Muscle layer of colon (tissue), 2 donors: ENCODE measurements at regions not wholly inside any gene's neighbourhood (a gene's known extent, or its start where the extent isn't known, plus 50 kb on each side); places are given as distances from the start of the nearest gene placed in this dataset.
"Not testable (repeated sequence)": the region's sequence is repeated elsewhere in the genome, so short reads cannot be mapped to it uniquely, and the experiment has no call there.

ENCODE experiments used
- H3K27ac ChIP-seq: one replicate; pipeline ENCODE4 v1.7.0; 2013; ENCODE audit warnings: low read depth, mild to moderate bottlenecking, low read length, moderate library complexity
- H3K27me3 ChIP-seq, 2 donors: one replicate each; pipeline ENCODE4 v1.7.0; 2013; ENCODE audit warnings: low read length in 2 of 2, mild to moderate bottlenecking in 2 of 2; ENCODE audit not compliant: insufficient read depth in 2 of 2, control insufficient read depth in 1 of 2
- H3K36me3 ChIP-seq: one replicate; pipeline ENCODE4 v1.7.0; 2013; ENCODE audit warnings: mild to moderate bottlenecking, low read length; ENCODE audit not compliant: insufficient read depth
- H3K4me1 ChIP-seq: one replicate; pipeline ENCODE4 v1.7.0; 2013; ENCODE audit warnings: mild to moderate bottlenecking, low read length; ENCODE audit not compliant: insufficient read depth
- H3K4me3 ChIP-seq, 2 donors: one replicate each; pipeline ENCODE4 v1.7.0; 2013; ENCODE audit warnings: low read length in 2 of 2, low read depth in 1 of 2, mild to moderate bottlenecking in 1 of 2, moderate library complexity in 1 of 2
- H3K9ac ChIP-seq: one replicate; pipeline ENCODE4 v1.7.0; 2013; ENCODE audit warnings: low read length
- H3K9me3 ChIP-seq: one replicate; pipeline ENCODE4 v1.7.0; 2013; ENCODE audit warnings: mild to moderate bottlenecking, low read length
- donor health status: abdominal sarcoma.
- donor health status: Adenocarcinoma of cecum.

DNA sequence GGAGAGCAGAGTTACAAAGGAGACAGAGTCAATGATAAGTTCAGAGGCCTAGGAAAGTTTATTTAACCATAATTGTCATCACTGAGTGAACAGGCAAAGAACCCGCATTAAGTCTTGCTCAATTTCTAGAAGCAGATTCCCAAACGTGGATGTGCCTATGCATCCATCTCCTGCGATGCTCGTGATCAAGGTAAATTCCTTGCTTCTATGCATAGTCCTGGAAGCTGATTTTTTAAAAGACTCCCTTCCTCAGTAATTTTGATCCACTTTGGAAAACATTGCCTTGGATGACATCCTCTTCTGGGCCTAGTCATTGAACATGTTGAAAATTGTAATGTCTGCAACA is 116.4 kb downstream of the TNFSF18 start:
- H3K9me3 ChIP-seq, result no peaks in the 10 kb centered on the region
- no peaks in the 10 kb centered on the region for H3K27me3 ChIP-seq
- no peak overlapping the region for H3K4me3 ChIP-seq
- peaks cover 7% of the 10 kb centered on the region for H3K4me1 ChIP-seq
- no peak overlapping the region for H3K27ac ChIP-seq
- H3K9ac ChIP-seq, result no peak overlapping the region
- no peaks in the 10 kb centered on the region for H3K36me3 ChIP-seq

DNA sequence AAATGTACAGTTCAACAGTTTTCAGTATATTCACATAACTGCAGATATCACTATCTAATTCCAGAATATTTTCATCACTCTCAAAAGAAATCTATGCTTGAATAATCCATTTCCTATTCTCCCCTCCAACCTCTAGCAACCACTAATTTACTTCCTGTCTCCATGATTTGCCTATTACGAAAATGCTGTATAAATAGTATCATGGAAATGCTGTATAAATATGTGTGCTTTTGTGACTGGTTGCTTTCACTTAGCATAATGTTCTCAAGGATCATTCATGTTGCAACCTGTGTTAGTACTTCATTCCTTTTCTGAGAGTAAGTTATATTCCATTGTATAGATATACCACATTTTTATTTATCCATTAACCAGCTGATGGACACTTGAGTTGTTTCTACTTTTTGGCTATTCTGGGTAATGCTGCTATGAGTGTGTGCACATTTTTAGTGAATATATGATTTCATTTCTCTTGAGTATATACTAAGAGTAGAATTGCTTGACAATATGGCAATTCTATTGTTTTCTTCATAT is 115.6 kb downstream of the TNFSF18 start:
- Histone ChIP-seq H3K9me3 (no peaks in the 10 kb centered on the region), H3K4me1 (peaks cover 10% of the 10 kb centered on the region), H3K36me3 (no peaks in the 10 kb centered on the region), H3K9ac (no peak overlapping the region), H3K4me3 (no peak overlapping the region), H3K27ac (no peak overlapping the region), H3K27me3 (no peaks in the 10 kb centered on the region)

DNA sequence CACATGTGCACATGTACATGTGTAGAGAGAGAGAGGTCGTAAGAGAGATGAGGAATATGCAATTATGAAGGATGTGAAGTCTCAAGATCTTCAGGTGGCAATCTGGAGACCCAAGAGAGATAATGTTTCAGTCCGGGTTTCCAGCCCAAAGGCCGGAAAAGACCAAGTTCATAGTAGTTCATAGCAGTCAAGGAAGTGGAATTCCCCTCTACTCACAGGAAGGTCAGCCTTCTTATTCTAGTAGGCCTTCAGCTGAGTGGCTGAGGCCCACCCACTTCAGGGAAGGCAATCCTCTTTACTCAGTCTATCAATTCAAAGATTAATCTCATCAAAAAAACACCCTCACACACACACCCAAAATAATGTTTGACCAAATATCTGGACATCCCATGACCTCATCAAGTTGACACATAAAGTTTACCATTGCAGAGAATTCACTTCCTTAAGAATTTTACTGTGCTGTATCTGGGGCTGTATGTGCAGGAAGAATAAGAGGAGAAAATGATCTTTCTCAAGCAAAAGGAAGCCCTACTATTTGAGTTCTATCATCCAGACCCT is 114.6 kb downstream of the TNFSF18 start:
- Histone ChIP-seq H3K9me3 (no peaks in the 10 kb centered on the region), H3K9ac (no peak overlapping the region), H3K36me3 (no peaks in the 10 kb centered on the region), H3K27me3 (no peaks in the 10 kb centered on the region), H3K27ac (no peak overlapping the region), H3K4me3 (no peak overlapping the region), H3K4me1 (peaks cover 21% of the 10 kb centered on the region)

DNA sequence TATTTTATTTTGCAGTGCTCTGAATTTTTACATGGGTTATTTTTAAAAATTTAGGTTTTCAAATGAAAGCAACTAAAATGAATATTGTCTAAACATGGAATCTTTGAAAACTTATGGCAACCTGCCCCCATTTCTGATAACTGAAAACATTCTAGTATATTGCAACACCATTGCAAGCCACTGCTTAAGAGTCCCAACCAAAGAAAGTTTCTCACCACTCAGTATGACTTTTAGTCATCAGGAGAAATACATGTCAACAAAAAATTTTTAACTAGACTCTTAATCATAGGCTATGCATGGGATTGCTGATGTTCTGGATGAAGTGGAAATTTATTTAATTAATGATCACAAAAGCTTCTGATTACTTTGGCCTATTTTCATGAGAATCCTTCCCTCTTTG is 112.1 kb downstream of the TNFSF18 start:
- no peaks in the 10 kb centered on the region for H3K36me3 ChIP-seq
- H3K4me3 ChIP-seq, result no peak overlapping the region
- no peaks in the 10 kb centered on the region for H3K9me3 ChIP-seq
- H3K9ac ChIP-seq, result no peak overlapping the region
- no peak overlapping the region for H3K27ac ChIP-seq
- H3K4me1 ChIP-seq, result peaks cover 29% of the 10 kb centered on the region
- no peaks in the 10 kb centered on the region for H3K27me3 ChIP-seq

DNA sequence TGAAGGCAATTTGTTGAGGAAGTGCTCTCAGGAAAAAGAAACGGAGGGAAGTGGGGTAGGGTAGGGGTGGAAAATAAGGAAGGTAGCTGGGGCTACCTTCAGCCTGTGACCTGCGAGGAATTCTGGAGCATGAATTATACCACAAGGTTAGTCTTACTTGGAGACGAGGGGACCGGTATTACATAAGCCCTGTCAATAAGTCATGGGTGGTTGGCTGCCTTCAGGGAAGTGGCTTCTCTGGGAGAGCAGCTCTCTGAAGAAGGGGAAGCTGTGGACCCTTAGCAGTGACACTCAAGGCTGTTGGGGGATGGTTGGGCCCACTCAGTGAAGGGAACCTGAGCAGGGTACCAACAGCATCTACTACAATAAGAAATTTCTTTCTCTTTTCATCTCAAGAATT is 111.3 kb downstream of the TNFSF18 start:
- Histone ChIP-seq H3K27ac (no peak overlapping the region), H3K27me3 (no peaks in the 10 kb centered on the region), H3K9me3 (no peaks in the 10 kb centered on the region), H3K4me1 (peaks cover 23% of the 10 kb centered on the region), H3K9ac (no peak overlapping the region), H3K36me3 (no peaks in the 10 kb centered on the region), H3K4me3 (no peak overlapping the region)

DNA sequence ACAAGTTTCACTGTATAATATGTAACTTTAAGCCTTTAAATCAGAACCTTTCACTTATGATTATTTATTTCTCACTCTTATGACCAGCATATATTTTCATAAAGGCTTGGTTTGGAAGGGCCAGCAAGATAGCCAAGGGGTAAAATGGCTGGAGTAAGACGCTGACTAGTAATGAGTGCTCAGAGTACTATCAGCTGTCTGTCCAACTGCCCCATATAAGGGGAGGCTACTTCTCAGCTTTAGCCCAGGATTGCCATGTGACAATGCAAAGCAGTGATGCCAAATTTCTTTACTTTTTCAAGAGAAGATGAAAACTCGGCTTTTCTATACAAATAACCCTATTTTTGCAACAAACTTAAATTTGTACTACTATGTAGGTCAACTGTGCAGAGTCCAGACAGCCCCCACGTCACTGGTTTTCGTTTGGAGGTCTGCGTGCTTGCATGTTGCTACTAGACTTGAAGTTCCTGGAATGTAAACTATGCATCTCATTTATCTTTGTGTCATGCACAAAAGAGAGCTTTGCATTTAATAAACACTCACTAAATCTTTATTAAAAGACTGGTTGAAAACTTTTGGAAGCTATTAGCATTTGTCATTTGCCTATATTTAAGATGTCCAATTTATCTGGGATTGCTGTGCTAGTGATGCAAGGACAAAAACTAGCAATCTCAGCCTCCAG is 110.4 kb downstream of the TNFSF18 start:
- H3K9me3 ChIP-seq, result no peaks in the 10 kb centered on the region
- no peaks in the 10 kb centered on the region for H3K36me3 ChIP-seq
- no peaks in the 10 kb centered on the region for H3K27me3 ChIP-seq
- H3K27ac ChIP-seq, result no peak overlapping the region
- H3K9ac ChIP-seq, result no peak overlapping the region
- no peak overlapping the region for H3K4me3 ChIP-seq
- peaks cover 21% of the 10 kb centered on the region for H3K4me1 ChIP-seq

DNA sequence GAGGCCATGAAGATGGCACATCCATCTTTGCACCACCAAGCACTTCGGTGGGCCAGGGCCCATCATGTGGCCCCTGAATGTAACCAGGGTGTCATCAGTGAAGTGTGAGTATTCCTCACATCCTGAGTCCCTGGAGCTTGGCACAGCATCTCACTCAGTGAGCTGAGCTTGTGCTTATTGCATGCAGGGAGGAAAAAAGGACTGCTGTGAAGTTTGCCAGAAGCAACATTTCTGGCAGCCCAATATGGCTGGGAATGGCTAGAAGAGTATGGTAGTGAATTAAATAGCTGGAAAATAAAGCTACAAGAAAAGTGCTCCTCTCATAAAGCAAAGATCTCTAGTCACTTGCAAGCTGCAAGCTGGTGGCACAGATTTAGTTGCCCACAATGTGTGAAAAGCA is 109.3 kb downstream of the TNFSF18 start:
- peaks cover 21% of the 10 kb centered on the region for H3K4me1 ChIP-seq
- H3K4me3 ChIP-seq, result no peak overlapping the region
- no peaks in the 10 kb centered on the region for H3K36me3 ChIP-seq
- H3K9me3 ChIP-seq, result no peaks in the 10 kb centered on the region
- H3K27ac ChIP-seq, result no peak overlapping the region
- no peak overlapping the region for H3K9ac ChIP-seq
- no peaks in the 10 kb centered on the region for H3K27me3 ChIP-seq

DNA sequence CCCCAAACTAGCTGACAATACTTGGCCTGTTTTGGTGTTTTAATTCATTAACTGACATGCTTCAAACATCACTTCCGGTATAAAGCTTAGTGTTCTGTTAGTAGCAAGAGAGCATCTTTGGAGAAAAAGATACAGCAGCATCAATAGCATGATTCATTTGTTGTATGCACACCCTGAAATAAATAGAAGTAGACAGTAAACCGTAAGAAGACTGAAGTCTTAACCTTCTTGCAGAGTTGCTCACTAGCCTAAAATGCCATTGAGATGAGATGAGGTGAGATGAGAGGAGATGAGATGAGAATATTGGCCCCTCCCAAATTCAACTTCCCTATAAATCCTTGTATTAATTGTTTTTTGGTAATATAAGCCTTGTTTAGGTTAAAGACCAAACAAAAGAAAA is 108.8 kb downstream of the TNFSF18 start:
- H3K9me3 ChIP-seq, result no peaks in the 10 kb centered on the region
- H3K36me3 ChIP-seq, result no peaks in the 10 kb centered on the region
- no peak overlapping the region for H3K27ac ChIP-seq
- H3K9ac ChIP-seq, result no peak overlapping the region
- no peaks in the 10 kb centered on the region for H3K27me3 ChIP-seq
- H3K4me1 ChIP-seq, result peaks cover 21% of the 10 kb centered on the region
- H3K4me3 ChIP-seq, result no peak overlapping the region

DNA sequence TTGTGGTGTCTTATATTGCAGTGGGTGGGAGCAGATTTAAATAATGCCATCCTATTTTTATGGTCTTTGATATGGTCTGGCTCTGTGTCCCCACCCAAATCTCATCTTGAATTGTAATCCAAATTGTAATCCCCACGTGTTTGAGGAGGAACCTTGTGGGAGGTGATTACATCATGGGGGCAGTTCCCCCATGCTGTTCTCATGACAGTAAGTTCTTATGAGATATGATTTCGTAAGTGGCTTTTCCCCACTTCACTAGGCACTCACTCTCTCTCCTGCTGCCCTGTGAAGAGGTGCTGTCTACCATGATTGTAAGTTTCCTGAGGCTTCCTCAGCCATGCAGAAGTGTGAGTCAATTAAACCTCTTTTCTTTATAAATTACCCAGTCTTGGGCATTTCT is 107.6 kb downstream of the TNFSF18 start:
- H3K27ac ChIP-seq, H3K9me3 ChIP-seq, H3K9ac ChIP-seq, H3K36me3 ChIP-seq, H3K27me3 ChIP-seq, H3K4me3 ChIP-seq: not testable (repeated sequence)
- H3K4me1 ChIP-seq, result peaks cover 21% of the 10 kb centered on the region

DNA sequence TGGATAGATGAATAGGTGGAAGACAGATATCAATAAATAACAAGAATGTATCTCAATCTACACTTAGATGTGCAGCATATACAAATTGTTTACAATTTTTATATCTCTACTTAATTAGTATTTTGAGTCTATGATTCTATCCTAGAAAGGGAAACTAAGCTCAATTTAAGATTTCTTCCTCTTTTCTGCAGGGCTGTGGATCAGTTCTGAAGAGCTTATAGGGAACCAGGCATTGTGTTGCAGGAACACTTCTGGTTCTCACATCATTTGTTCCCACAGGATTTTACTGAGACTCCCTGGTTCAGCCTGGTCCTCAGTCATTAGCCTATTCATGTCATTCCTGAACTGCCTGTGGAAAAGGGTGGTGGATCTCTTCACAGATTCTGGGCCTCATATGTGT is 105.8 kb downstream of the TNFSF18 start:
- Histone ChIP-seq H3K27me3 (no peaks in the 10 kb centered on the region), H3K9ac (no peak overlapping the region), H3K27ac (no peak overlapping the region)

DNA sequence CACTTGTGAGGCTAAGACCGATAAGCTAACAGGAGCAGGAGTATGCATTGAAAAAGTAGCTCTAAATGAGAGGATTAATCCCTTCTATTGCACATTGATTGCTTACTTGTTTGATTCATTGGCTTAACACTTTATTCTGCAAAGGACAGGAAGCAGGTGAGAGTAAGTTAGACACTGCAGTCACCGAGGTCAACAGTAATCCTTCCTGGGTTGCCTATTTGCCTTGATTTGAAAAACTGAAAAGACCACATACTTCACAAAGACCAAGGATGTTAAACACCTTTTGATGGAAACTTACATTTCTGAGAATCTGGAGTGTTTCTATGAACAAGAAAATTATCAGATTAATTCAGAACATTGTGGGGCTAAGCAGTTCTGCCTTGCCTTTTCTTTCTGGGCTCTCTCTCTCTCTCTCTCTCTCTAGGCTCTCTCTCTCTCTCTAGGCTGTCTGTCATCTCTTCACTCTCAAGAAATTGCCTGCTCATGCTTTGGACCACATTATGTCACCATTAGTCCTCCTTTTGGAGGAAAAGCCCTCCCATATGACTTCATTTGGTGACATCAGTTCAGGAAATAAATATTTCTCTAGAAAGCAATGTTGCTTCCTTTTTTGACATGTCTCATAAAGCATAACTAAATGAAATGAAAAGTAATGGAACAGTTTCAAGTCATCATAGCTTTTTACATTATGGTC is 103.8 kb downstream of the TNFSF18 start:
- H3K27ac ChIP-seq, result no peak overlapping the region
- H3K9me3 ChIP-seq, result no peaks in the 10 kb centered on the region
- H3K4me3 ChIP-seq, result no peak overlapping the region
- H3K36me3 ChIP-seq, result no peaks in the 10 kb centered on the region
- H3K9ac ChIP-seq, result no peak overlapping the region
- peaks cover under 1% of the 10 kb centered on the region for H3K4me1 ChIP-seq
- no peaks in the 10 kb centered on the region for H3K27me3 ChIP-seq

More for the DNA sequence above, 105.8 kb downstream of the TNFSF18 start:
- H3K4me1 ChIP-seq, result peaks cover 20% of the 10 kb centered on the region
- no peaks in the 10 kb centered on the region for H3K9me3 ChIP-seq
- H3K4me3 ChIP-seq, result no peak overlapping the region
- no peaks in the 10 kb centered on the region for H3K36me3 ChIP-seq
